IPS DF 19.7 (cell line): ENCODE measurements at regions not wholly inside any gene's neighbourhood (a gene's known extent, or its start where the extent isn't known, plus 50 kb on each side); places are given as distances from the start of the nearest gene placed in this dataset.
A peak's percentile ranks its signal among the peaks of the same experiment; 100 is the strongest.

ENCODE experiments used
- DNase-seq: peaks from one replicate; pipeline ENCODE4 v3.0.0-alpha.2; 2013; ENCODE audit warnings: low read depth, low spot score

GRCh38 chr6:80553071-80553740 lies 446.7 kb downstream of the BCKDHB start:
- DNase-seq = no peak

GRCh38 chr6:80550748-80551147 lies 444.3 kb downstream of the BCKDHB start:
- DNase-seq = no peak

GRCh38 chr6:80550281-80550680 lies 443.8 kb downstream of the BCKDHB start:
- no peak for DNase-seq

- no peak for DNase-seq
Observed at GRCh38 chr6:80548532-80548931, 442.1 kb downstream of the BCKDHB start.

GRCh38 chr6:80547827-80548226 lies 441.4 kb downstream of the BCKDHB start:
- DNase-seq = no peak

- DNase-seq = no peak
Observed at GRCh38 chr6:80544976-80545722, 438.7 kb downstream of the BCKDHB start.

GRCh38 chr6:80544555-80544954 lies 438.1 kb downstream of the BCKDHB start:
- no peak for DNase-seq

GRCh38 chr6:80543598-80544222 lies 437.2 kb downstream of the BCKDHB start:
- DNase-seq = no peak

- DNase-seq = no peak
Observed at GRCh38 chr6:80543151-80543550, 436.7 kb downstream of the BCKDHB start.

GRCh38 chr6:80541886-80542285 lies 435.4 kb downstream of the BCKDHB start:
- DNase-seq = no peak

GRCh38 chr6:80541181-80541580 lies 434.7 kb downstream of the BCKDHB start:
- DNase-seq = no peak

- no peak for DNase-seq
Observed at GRCh38 chr6:80540700-80541099, 434.2 kb downstream of the BCKDHB start.

- DNase-seq = no peak
Observed at GRCh38 chr6:80537118-80537972, 430.9 kb downstream of the BCKDHB start.

- DNase-seq = no peak
Observed at GRCh38 chr6:80535914-80536565, 429.6 kb downstream of the BCKDHB start.

GRCh38 chr6:80531681-80532619 lies 425.5 kb downstream of the BCKDHB start:
- DNase-seq = no peak

- no peak for DNase-seq
Observed at GRCh38 chr6:80530103-80530502, 423.6 kb downstream of the BCKDHB start.

- no peak for DNase-seq
Observed at GRCh38 chr6:80528115-80528514, 421.6 kb downstream of the BCKDHB start.

GRCh38 chr6:80527552-80528052 lies 421.1 kb downstream of the BCKDHB start:
- no peak for DNase-seq

GRCh38 chr6:80523531-80523997 lies 417.1 kb downstream of the BCKDHB start:
- DNase-seq = peak; percentile 75

- DNase-seq = no peak
Observed at GRCh38 chr6:80523010-80523409, 416.5 kb downstream of the BCKDHB start.
